GM12874 (cell line): ENCODE measurements at regions not wholly inside any gene's neighbourhood (a gene's known extent, or its start where the extent isn't known, plus 50 kb on each side); places are given as distances from the start of the nearest gene placed in this dataset.

ENCODE experiments used
- TF ChIP-seq, protein P1 (sequence below): IDR thresholded peaks from 2 replicates; pipeline ENCODE4 v1.5.1; 2011; ENCODE audit warnings: low read depth, mild to moderate bottlenecking, control low read depth, low read length, moderate library complexity; ENCODE audit not compliant: insufficient read depth

DNA sequence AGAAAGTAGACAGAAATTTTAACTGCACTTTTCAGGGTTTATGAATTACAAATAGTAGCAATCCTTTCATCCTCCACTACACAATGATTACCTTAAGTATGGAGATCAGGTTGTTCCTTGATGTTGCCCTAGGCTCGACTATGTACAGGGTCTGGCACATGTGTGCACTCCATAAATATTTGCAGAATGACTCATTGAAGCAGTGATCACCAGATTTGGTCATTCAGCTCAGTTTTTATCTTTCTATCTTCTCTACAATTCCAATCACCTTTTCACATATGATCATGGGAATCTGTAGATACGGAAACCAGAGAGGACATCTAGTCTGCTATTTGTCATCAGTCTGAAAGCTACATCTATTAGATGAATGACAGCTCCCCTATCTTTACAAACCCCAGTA, 171.7 kb upstream of the HCCS start:
- TF ChIP-seq, protein P1, sequence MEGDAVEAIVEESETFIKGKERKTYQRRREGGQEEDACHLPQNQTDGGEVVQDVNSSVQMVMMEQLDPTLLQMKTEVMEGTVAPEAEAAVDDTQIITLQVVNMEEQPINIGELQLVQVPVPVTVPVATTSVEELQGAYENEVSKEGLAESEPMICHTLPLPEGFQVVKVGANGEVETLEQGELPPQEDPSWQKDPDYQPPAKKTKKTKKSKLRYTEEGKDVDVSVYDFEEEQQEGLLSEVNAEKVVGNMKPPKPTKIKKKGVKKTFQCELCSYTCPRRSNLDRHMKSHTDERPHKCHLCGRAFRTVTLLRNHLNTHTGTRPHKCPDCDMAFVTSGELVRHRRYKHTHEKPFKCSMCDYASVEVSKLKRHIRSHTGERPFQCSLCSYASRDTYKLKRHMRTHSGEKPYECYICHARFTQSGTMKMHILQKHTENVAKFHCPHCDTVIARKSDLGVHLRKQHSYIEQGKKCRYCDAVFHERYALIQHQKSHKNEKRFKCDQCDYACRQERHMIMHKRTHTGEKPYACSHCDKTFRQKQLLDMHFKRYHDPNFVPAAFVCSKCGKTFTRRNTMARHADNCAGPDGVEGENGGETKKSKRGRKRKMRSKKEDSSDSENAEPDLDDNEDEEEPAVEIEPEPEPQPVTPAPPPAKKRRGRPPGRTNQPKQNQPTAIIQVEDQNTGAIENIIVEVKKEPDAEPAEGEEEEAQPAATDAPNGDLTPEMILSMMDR = no peak

DNA sequence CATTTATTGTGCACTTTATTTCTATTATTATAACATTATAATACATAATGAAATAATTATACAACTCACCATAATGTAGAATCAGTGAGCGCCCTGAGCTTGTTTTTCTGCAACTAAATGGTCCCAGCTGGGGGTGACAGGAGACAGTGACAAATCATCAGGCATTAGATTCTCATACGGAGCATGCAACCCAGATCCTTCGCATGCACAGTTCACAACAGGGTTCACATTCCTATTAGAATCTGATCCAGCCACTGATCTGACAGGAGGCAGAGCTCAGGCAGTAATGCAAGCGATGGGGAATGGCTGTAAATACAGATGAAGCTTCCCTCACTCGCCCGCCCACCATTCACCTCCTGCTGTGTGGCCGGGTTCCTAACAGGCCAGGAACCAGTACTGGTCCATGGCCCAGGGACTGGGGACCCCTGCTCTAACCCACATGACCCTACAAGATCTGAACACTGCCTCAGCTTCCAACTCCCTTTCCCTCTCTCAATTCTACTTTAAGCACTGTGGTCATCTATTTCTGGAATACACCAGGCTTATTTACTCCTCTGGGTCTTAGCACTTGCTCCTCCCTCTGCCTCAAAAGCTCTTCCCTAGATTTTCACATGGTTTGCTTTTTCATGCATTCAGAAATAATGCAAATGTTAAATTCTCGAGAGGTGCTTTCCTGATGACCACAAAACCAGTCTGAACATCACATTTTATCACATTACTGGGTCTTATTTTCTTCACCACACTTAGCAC, 166.8 kb upstream of the HCCS start:
- TF ChIP-seq, protein P1 = no peak

DNA sequence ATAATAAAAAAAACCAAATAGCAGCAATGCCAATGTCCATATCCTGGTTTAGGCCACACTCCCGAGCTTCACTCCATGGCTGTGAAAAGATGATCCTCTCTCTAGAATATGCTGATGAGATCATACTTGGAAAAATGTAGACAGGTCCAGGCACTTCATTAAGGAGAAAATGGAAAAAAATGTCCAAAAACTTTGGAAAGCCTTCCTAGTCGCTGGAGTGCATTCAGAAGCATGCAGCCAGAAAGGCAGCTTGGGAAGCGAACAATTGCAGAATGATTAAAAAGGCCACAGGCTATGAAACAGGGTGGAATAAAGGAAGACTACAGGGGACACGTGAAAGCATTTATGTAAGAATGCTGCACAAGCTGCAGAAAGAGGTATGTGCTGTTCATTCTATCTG, 165.6 kb upstream of the HCCS start:
- TF ChIP-seq, protein P1 = no peak

DNA sequence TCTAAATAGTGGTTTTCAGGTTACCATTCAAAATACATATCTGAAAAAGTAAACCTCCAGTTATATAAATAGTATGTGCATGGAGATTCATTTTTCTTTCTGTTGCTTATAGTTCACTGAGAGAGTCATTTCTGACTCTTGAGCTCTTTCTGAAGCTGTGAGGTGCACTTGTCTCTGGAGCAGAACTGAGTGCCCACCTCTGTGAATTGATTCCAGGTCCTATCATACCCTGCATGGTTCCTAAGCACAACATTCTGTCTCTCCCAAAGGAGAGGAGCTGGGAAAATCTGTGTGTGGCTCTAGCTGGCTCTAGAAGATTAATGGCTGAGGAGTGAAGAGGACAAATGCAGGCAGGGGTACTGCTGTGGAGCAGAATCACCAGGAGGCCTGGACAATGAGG, 161.6 kb upstream of the HCCS start:
- TF ChIP-seq, protein P1 = no peak

- TF ChIP-seq, protein P1 = no peak
Measured at GRCh38 chrX:10952619-10953018, 158.5 kb upstream of the HCCS start.

DNA sequence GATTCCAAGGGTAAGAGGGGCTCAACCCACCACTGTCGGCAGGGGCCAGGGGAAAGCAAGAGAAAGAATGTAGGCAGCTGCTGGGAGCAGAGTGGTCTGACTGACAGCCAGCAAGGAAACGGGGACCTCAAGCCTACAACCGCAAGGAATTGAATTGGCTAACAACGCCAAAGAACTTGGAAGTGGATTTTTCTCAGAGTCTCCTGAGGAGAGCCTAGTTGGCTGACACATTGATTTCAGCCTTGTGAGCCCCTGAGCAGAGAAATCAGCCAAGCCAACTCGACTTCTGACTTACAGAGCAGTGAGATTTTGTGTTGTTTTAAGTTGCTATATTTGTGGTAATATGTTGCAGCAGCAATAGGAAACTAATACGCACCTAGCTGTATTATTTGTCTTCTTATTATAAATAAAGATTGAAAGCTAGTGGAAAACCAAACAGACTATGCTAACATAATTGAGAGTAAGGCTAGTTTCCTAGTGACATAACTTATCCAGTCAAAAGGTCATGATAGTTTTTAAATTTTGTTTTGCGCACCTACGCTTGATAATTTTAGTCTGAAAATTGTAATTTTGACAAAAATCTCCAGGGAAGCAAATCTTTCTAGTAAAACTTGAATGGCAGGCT, 145.8 kb upstream of the HCCS start:
- TF ChIP-seq, protein P1 = no peak

GRCh38 chrX:10966057-10966456, 145.1 kb upstream of the HCCS start:
- TF ChIP-seq, protein P1 = no peak
